Lung (tissue), 11 donors: ENCODE measurements at regions not wholly inside any gene's neighbourhood (a gene's known extent, or its start where the extent isn't known, plus 50 kb on each side); places are given as distances from the start of the nearest gene placed in this dataset.

Experiments
- ATAC-seq: fragments of 200-7000 bp; cut with Tn5 transposase; one replicate; pipeline ENCODE4 v1.9.1; 2020; ENCODE audit warnings: moderate number of reproducible peaks; ENCODE audit not compliant: insufficient read depth, low FRiP score
- DNase-seq, 3 donors: peaks; one replicate each; pipeline ENCODE4 v3.0.0-alpha.2; 2013 to 2017
- H3K27ac ChIP-seq, 2 donors: one replicate each; pipeline ENCODE4 v1.5.1; 2013; ENCODE audit warnings: mild to moderate bottlenecking in 2 of 2, moderate library complexity in 2 of 2, control low read depth in 1 of 2, inconsistent platforms in 1 of 2, low read depth in 1 of 2, low read length in 1 of 2
- H3K27me3 ChIP-seq, 3 donors: one replicate each; pipeline ENCODE4 v1.5.1; 2013; ENCODE audit warnings: low read length in 2 of 3; ENCODE audit not compliant: control insufficient read depth in 3 of 3, insufficient read depth in 3 of 3
- H3K36me3 ChIP-seq, 4 donors: one replicate each; pipeline ENCODE4 v1.5.1; 2013; ENCODE audit warnings: low read length in 4 of 4, mild to moderate bottlenecking in 1 of 4, moderate library complexity in 1 of 4; ENCODE audit not compliant: control insufficient read depth in 4 of 4, insufficient read depth in 4 of 4
- H3K4me1 ChIP-seq, 5 donors: one replicate each; pipeline ENCODE4 v1.5.1; 2013; ENCODE audit warnings: low read length in 5 of 5, mild to moderate bottlenecking in 2 of 5, moderate library complexity in 1 of 5; ENCODE audit not compliant: control insufficient read depth in 5 of 5, insufficient read depth in 5 of 5
- H3K4me3 ChIP-seq: one replicate; pipeline ENCODE4 v1.5.1; 2013; ENCODE audit warnings: mild to moderate bottlenecking, control low read depth, moderate library complexity
- H3K9ac ChIP-seq, 2 donors: one replicate each; pipeline ENCODE4 v1.5.1; 2013; ENCODE audit warnings: low read length in 2 of 2, control low read depth in 1 of 2; ENCODE audit not compliant: insufficient read depth in 1 of 2
- H3K9me3 ChIP-seq, 4 donors: one replicate each; pipeline ENCODE4 v1.5.1; 2013; ENCODE audit warnings: low read length in 3 of 4, mild to moderate bottlenecking in 1 of 4, moderate library complexity in 1 of 4; ENCODE audit not compliant: control insufficient read depth in 4 of 4, insufficient read depth in 3 of 4
- WGBS, 2 donors: extraction: QIAGEN DNeasy Blood & Tissue Kit; methylation state at CpG; one replicate each; pipeline ENCODE4 v1.1.7; 2013; 5-methylcytosine and 5-hydroxymethylcytosine counted together
- TF ChIP-seq, protein P1 (sequence below): IDR thresholded peaks from 2 replicates; pipeline ENCODE4 v1.5.1; 2012; ENCODE audit warnings: mild to moderate bottlenecking; ENCODE audit errors: control extremely low read depth, extremely low read depth
- donor health status: control.
- donor health status: control.
- donor health status: Bipolar disorder and iron deficiency.
- donor health status: healthy.
- donor health status: DM: yes; HTN: yes; CAD: no.

- WGBS, 2 donors, result 84 to 90% methylated on average over 5 of the region's 5 CpGs
- H3K9me3 ChIP-seq, result no peaks in the 10 kb centered on the region
- TF ChIP-seq, protein P1, sequence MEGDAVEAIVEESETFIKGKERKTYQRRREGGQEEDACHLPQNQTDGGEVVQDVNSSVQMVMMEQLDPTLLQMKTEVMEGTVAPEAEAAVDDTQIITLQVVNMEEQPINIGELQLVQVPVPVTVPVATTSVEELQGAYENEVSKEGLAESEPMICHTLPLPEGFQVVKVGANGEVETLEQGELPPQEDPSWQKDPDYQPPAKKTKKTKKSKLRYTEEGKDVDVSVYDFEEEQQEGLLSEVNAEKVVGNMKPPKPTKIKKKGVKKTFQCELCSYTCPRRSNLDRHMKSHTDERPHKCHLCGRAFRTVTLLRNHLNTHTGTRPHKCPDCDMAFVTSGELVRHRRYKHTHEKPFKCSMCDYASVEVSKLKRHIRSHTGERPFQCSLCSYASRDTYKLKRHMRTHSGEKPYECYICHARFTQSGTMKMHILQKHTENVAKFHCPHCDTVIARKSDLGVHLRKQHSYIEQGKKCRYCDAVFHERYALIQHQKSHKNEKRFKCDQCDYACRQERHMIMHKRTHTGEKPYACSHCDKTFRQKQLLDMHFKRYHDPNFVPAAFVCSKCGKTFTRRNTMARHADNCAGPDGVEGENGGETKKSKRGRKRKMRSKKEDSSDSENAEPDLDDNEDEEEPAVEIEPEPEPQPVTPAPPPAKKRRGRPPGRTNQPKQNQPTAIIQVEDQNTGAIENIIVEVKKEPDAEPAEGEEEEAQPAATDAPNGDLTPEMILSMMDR, result no peak
- H3K9ac ChIP-seq, result no peak overlapping the region
- no peak overlapping the region for H3K27ac ChIP-seq
- no peak overlapping the region for H3K4me3 ChIP-seq
- H3K36me3 ChIP-seq, result no peaks in the 10 kb centered on the region
- peaks cover 0 to 3% (median 0%) of the 10 kb centered on the region in 5 donors for H3K4me1 ChIP-seq
- ATAC-seq, result no peak
- DNase-seq, result no peak
- no peaks in the 10 kb centered on the region for H3K27me3 ChIP-seq
Measured at GRCh38 chr13:105936816-105937215, 598.6 kb downstream of the EFNB2 start.

GRCh38 chr13:105929505-105929904, 606.0 kb downstream of the EFNB2 start:
- H3K9me3 ChIP-seq, result no peaks in the 10 kb centered on the region
- no peak overlapping the region for H3K27ac ChIP-seq
- no peak for ATAC-seq
- peaks cover 0 to 3% (median 0%) of the 10 kb centered on the region in 5 donors for H3K4me1 ChIP-seq
- DNase-seq, result no peak
- H3K36me3 ChIP-seq, result no peaks in the 10 kb centered on the region
- 87 to 92% methylated on average over 4 of the region's 4 CpGs for WGBS, 2 donors
- TF ChIP-seq, protein P1, result no peak
- no peaks in the 10 kb centered on the region for H3K27me3 ChIP-seq
- no peak overlapping the region for H3K4me3 ChIP-seq
- H3K9ac ChIP-seq, result no peak overlapping the region

DNA sequence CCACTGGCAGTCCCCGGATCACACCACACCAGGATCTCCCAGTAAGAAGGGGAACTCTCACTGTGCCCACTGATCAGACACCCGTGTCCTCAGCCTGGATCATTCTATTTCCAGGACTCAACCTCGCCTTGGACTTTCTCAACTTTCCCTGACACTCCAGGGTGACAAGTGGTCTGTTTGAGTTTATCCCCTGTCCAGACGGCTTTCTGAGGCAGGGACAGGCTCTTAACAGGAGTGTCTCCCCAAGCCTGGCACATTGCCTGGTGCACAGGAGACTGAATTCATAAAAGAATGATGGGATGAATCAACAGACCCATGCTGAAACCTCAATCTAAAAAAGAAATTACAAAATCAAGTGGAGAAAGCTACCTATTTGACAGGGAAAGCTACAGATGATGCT, 606.6 kb downstream of the EFNB2 start:
- WGBS, 2 donors, result 81 to 83% methylated on average over 4 of the region's 4 CpGs
- no peak for DNase-seq

GRCh38 chr13:105928048-105928447, 607.4 kb downstream of the EFNB2 start:
- Histone ChIP-seq H3K4me1 (peaks cover 0 to 3% (median 0%) of the 10 kb centered on the region in 5 donors), H3K27ac (no peak overlapping the region), H3K36me3 (no peaks in the 10 kb centered on the region), H3K9ac (no peak overlapping the region), H3K9me3 (no peaks in the 10 kb centered on the region), H3K4me3 (no peak overlapping the region), H3K27me3 (no peaks in the 10 kb centered on the region)
- TF ChIP-seq, protein P1, result no peak
- ATAC-seq (no peak), DNase-seq (no peak)
- 84 to 97% methylated on average over 1 of the region's 1 CpG for WGBS, 2 donors

More for the DNA sequence above, 606.6 kb downstream of the EFNB2 start:
- Histone ChIP-seq H3K4me1 (peaks cover 0 to 3% (median 0%) of the 10 kb centered on the region in 5 donors), H3K4me3 (no peak overlapping the region), H3K36me3 (no peaks in the 10 kb centered on the region), H3K9me3 (no peaks in the 10 kb centered on the region), H3K27ac (no peak overlapping the region), H3K27me3 (no peaks in the 10 kb centered on the region), H3K9ac (no peak overlapping the region)
- TF ChIP-seq, protein P1, result no peak
- ATAC-seq, result no peak
